HCT116 (cell line): ENCODE measurements at regions not wholly inside any gene's neighbourhood (a gene's known extent, or its start where the extent isn't known, plus 50 kb on each side); places are given as distances from the start of the nearest gene placed in this dataset.
A peak's percentile ranks its signal among the peaks of the same experiment; 100 is the strongest.

Experiments
- ATAC-seq: fragments of 200-7000 bp; cut with Tn5 transposase; 2 replicates; pipeline ENCODE4 v1.9.1; 2020; ENCODE audit warnings: mild to moderate bottlenecking, moderate library complexity
- BruUV-seq: library from RNA; stranded (reverse); fragments of 400-500 nt; replicated peaks from 2 replicates; lab custom pipeline; 2021; lab: Mats Ljungman, UMichigan
- CTCF ChIA-PET: fragments of 300-600 bp; sonication (Branson Sonifier 250); formaldehyde crosslinking; loops from one replicate; lab custom pipeline; 2021; ENCODE audit warnings: antibody characterized with exemption; lab: Charles Lee
- POLR2A ChIA-PET: fragments of 300-600, 350-600 bp; sonication (Branson Sonifier 250); formaldehyde crosslinking; loops from one replicate; lab custom pipeline; 2021; ENCODE audit warnings: antibody characterized with exemption; lab: Charles Lee
- RAD21 ChIA-PET, 2 experiments: fragments of 300-600 bp; sonication (Branson Sonifier 250); formaldehyde crosslinking; loops; one replicate each; lab custom pipeline; 2023; ENCODE audit warnings: low total read pairs in 2 of 2; ENCODE audit not compliant: uncharacterized antibody in 2 of 2, unreplicated experiment in 2 of 2, low non-redundant PET in 1 of 2; lab: Charles Lee
- DNase-seq: peaks from one replicate; pipeline ENCODE4 v3.0.0-alpha.2; 2010; ENCODE audit warnings: low read depth, low spot score
- H2AFZ ChIP-seq: fragments of 200-600 bp; shearing (Covaris generic), sonication (generic); 2 replicates; pipeline ENCODE4 v1.6.1; 2017; ENCODE audit warnings: low read depth, mixed run types, mixed read lengths, antibody characterized with exemption, low read length; ENCODE audit not compliant: poor library complexity, severe bottlenecking
- H3K27ac ChIP-seq: 2 replicates; pipeline ENCODE4 v1.5.1; 2012; ENCODE audit warnings: low read depth, low read length
- H3K27me3 ChIP-seq: fragments of 200-600 bp; sonication (generic); 2 replicates; pipeline ENCODE4 v1.6.1; 2016; ENCODE audit warnings: mixed run types, low read length, mixed read lengths; ENCODE audit not compliant: insufficient read depth
- H3K36me3 ChIP-seq, 2 experiments: fragments of 200-500 bp in 1 of 2; fragments of 200-600 bp in 1 of 2; sonication (Bioruptor generic) in 1 of 2; sonication (generic) in 1 of 2; 2 replicates each; pipeline versions ENCODE4 v1.5.1 to v1.6.1; 2014 to 2016; ENCODE audit warnings: low read length in 2 of 2, inconsistent platforms in 1 of 2, mixed read lengths in 1 of 2, mixed run types in 1 of 2; ENCODE audit not compliant: insufficient read depth in 2 of 2, control insufficient read depth in 1 of 2
- H3K4me1 ChIP-seq, 2 experiments: fragments of 200-600 bp in 1 of 2; sonication (generic) in 1 of 2; 2 replicates each; pipeline versions ENCODE4 v1.5.1 to v1.6.1; 2012 to 2017; ENCODE audit warnings: low read length in 2 of 2, inconsistent platforms in 1 of 2, mild to moderate bottlenecking in 1 of 2, mixed read lengths in 1 of 2, mixed run types in 1 of 2, moderate library complexity in 1 of 2; ENCODE audit not compliant: insufficient read depth in 2 of 2, control insufficient read depth in 1 of 2
- H3K4me2 ChIP-seq: fragments of 200-600 bp; sonication (generic); 2 replicates; pipeline ENCODE4 v1.6.1; 2017; ENCODE audit warnings: mixed run types, low read length, mixed read lengths
- H3K4me3 ChIP-seq, 2 experiments: fragments of 200-600 bp in 1 of 2; sonication (generic) in 1 of 2; replicated peaks in 1 of 2; 2 replicates each; pipeline ENCODE4 v1.5.1; 2011 to 2016; ENCODE audit warnings: low read length in 2 of 2, control low read depth in 1 of 2, low read depth in 1 of 2, mild to moderate bottlenecking in 1 of 2, mixed read lengths in 1 of 2, mixed run types in 1 of 2
- H3K79me2 ChIP-seq: fragments of 200-600 bp; sonication (generic); 2 replicates; pipeline ENCODE4 v1.6.1; 2017; ENCODE audit warnings: mild to moderate bottlenecking, mixed run types, low read length, moderate library complexity, mixed read lengths; ENCODE audit not compliant: insufficient read depth
- H3K9ac ChIP-seq: fragments of 200-600 bp; sonication (generic); 2 replicates; pipeline ENCODE4 v1.6.1; 2016; ENCODE audit warnings: low read length, mixed read lengths
- H3K9me2 ChIP-seq: fragments of 200-600 bp; sonication (generic), shearing (Covaris generic); 2 replicates; pipeline ENCODE4 v1.6.1; 2017; ENCODE audit warnings: mixed run types, mild to moderate bottlenecking, moderate library complexity; ENCODE audit not compliant: insufficient read depth
- H3K9me3 ChIP-seq, 2 experiments: fragments of 200-500 bp in 1 of 2; fragments of 200-600 bp in 1 of 2; sonication (Bioruptor generic) in 1 of 2; sonication (generic) in 1 of 2; 2 replicates each; pipeline ENCODE4 v1.6.1; 2014 to 2017; ENCODE audit warnings: low read length in 2 of 2, mixed read lengths in 2 of 2, inconsistent platforms in 1 of 2, low read depth in 1 of 2, mild to moderate bottlenecking in 1 of 2, mixed run types in 1 of 2, moderate library complexity in 1 of 2; ENCODE audit not compliant: control insufficient read depth in 1 of 2, insufficient read depth in 1 of 2
- H4K20me1 ChIP-seq: fragments of 200-600 bp; sonication (generic), shearing (Covaris generic); 2 replicates; pipeline ENCODE4 v1.6.1; 2017; ENCODE audit warnings: mixed run types, mild to moderate bottlenecking, moderate library complexity; ENCODE audit not compliant: insufficient read depth
- CTCF ChIP-seq, 3 experiments: fragments of 200-600 bp in 1 of 3; sonication (generic) in 1 of 3; IDR thresholded peaks in 2 of 3; conservative IDR thresholded peaks in 1 of 3; 2 replicates each; pipeline ENCODE4 v1.5.1; 2012 to 2017; ENCODE audit warnings: low read depth in 2 of 3, low read length in 2 of 3, antibody characterized with exemption in 1 of 3, borderline replicate concordance in 1 of 3, control low read depth in 1 of 3, mild to moderate bottlenecking in 1 of 3, mixed read lengths in 1 of 3, mixed run types in 1 of 3, moderate library complexity in 1 of 3; ENCODE audit not compliant: insufficient read depth in 1 of 3
- ELF1 ChIP-seq: IDR thresholded peaks from 2 replicates; pipeline ENCODE4 v1.6.1; 2012; ENCODE audit warnings: low read depth, borderline replicate concordance
- EZH2phosphoT487 ChIP-seq: fragments of 200-600 bp; IDR thresholded peaks from 2 replicates; pipeline ENCODE4 v1.6.1; 2018; ENCODE audit warnings: antibody characterized with exemption, borderline replicate concordance
- FOSL1 ChIP-seq: IDR thresholded peaks from 2 replicates; pipeline ENCODE4 v1.6.1; 2012; ENCODE audit warnings: low read depth
- JUND ChIP-seq: IDR thresholded peaks from 2 replicates; pipeline ENCODE4 v1.6.1; 2012
- RAD21 ChIP-seq: IDR thresholded peaks from 2 replicates; pipeline ENCODE4 v1.6.1; 2012; ENCODE audit warnings: low read depth, mild to moderate bottlenecking
- SIN3A ChIP-seq: IDR thresholded peaks from 2 replicates; pipeline ENCODE4 v1.6.1; 2012; ENCODE audit warnings: low read depth
- SP1 ChIP-seq: IDR thresholded peaks from 2 replicates; pipeline ENCODE4 v1.6.1; 2012; ENCODE audit warnings: low read depth
- ZFX ChIP-seq: fragments of 450-650 bp; IDR thresholded peaks from 2 replicates; pipeline ENCODE4 v1.6.1; 2017
- intact Hi-C: fragments of 100-400 bp; cut with micrococcal nuclease; formaldehyde crosslinking; loops from 2 replicates; pipeline ENCODE4 v1.10.0; 2022

- no peak overlapping the region for H3K9ac ChIP-seq
- BruUV-seq = no TSS peak
- H3K4me2 ChIP-seq = no peak overlapping the region
- H3K4me1 ChIP-seq = no peaks in the 10 kb centered on the region
- no peaks in the 10 kb centered on the region for H3K79me2 ChIP-seq
- POLR2A ChIA-PET = no interaction called here
- CTCF ChIA-PET = interaction anchor here (0.6 to 2.5 kb wide), 13 partner anchors 10 to 186 kb away, joined by 3 to 35 read pairs (median 3); no protein-coding TSS in a partner anchor
- no peak overlapping the region for H2AFZ ChIP-seq
- ATAC-seq = no peak
- no peaks in the 10 kb centered on the region for H3K27me3 ChIP-seq
- TF ChIP-seq SP1 (no peak), ELF1 (no peak), RAD21 (0 out of 2 replicates have a peak, but pooled peaks have one; percentile 10), FOSL1 (no peak), ZFX (no peak), CTCF (IDR thresholded peaks at IDR 0.05 in 2 of 3, conservative IDR thresholded peaks at IDR 0.05 in 1 of 3; ENCODE audit: borderline replicate concordance in 1 of 3, insufficient read depth in 1 of 3, low read depth in 2 of 3, low read length in 2 of 3) (peak; percentile 32 to 66 (median 49); a peak in 5 of 6 replicates), EZH2phosphoT487 (no peak), JUND (no peak), SIN3A (no peak)
- TF ChIP-seq, all 23 proteins: peak for 2
- Histone ChIP-seq H4K20me1 (no peaks in the 10 kb centered on the region), H3K4me3 (no peak overlapping the region), H3K9me2 (no peaks in the 10 kb centered on the region), H3K27ac (no peak overlapping the region), H3K36me3 (no peaks in the 10 kb centered on the region), H3K9me3 (no peaks in the 10 kb centered on the region)
- RAD21 ChIA-PET = no interaction called here
- intact Hi-C loops = loop anchor here (5.0 kb wide), 1 partner anchor 319 kb away; no protein-coding TSS in a partner anchor
- DNase-seq = no peak
These were observed 97.8 kb upstream of the ANK2 start for GRCh38 chr4:112951362-112952312.
